ENCODE measurements at regions not wholly inside any gene's neighbourhood (a gene's known extent, or its start where the extent isn't known, plus 50 kb on each side); places are given as distances from the start of the nearest gene placed in this dataset.
"Not testable (repeated sequence)": the region's sequence is repeated elsewhere in the genome, so short reads cannot be mapped to it uniquely, and the experiment has no call there.

- H3K9me3 ChIP-seq (ENCODE audit: control insufficient read depth in 1 of 2, low read length in 2 of 2) = no peaks in the 10 kb centered on the region
- no peak overlapping the region for H3K27ac ChIP-seq (ENCODE audit: low read length)
- H3K27me3 ChIP-seq (ENCODE audit: low read depth, low read length) = no peaks in the 10 kb centered on the region
- H3K36me3 ChIP-seq (ENCODE audit: control insufficient read depth in 1 of 2, insufficient read depth in 2 of 2, low read length in 2 of 2) = no peaks in the 10 kb centered on the region
- no peaks in the 10 kb centered on the region for H3K4me1 ChIP-seq (ENCODE audit: control insufficient read depth in 1 of 2, insufficient read depth in 2 of 2, low read length in 2 of 2)
- no peak overlapping the region for H3K4me3 ChIP-seq (ENCODE audit: low read depth in 1 of 2, low read length in 2 of 2)
Measured at GRCh38 chr14:84087986-84088531, 1441.9 kb upstream of the FLRT2 start.

GRCh38 chr14:84090837-84091236 lies 1439.1 kb upstream of the FLRT2 start:
- no peaks in the 10 kb centered on the region for H3K9me3 ChIP-seq (ENCODE audit: control insufficient read depth in 1 of 2, low read length in 2 of 2)
- H3K4me1 ChIP-seq (ENCODE audit: control insufficient read depth in 1 of 2, insufficient read depth in 2 of 2, low read length in 2 of 2) = no peaks in the 10 kb centered on the region
- no peak overlapping the region for H3K27ac ChIP-seq (ENCODE audit: low read length)
- H3K4me3 ChIP-seq (ENCODE audit: low read depth in 1 of 2, low read length in 2 of 2) = no peak overlapping the region
- no peaks in the 10 kb centered on the region for H3K27me3 ChIP-seq (ENCODE audit: low read depth, low read length)
- no peaks in the 10 kb centered on the region for H3K36me3 ChIP-seq (ENCODE audit: control insufficient read depth in 1 of 2, insufficient read depth in 2 of 2, low read length in 2 of 2)

- no peaks in the 10 kb centered on the region for H3K36me3 ChIP-seq (ENCODE audit: control insufficient read depth in 1 of 2, insufficient read depth in 2 of 2, low read length in 2 of 2)
- H3K9me3 ChIP-seq (ENCODE audit: control insufficient read depth in 1 of 2, low read length in 2 of 2) = no peaks in the 10 kb centered on the region
- H3K4me3 ChIP-seq (ENCODE audit: low read depth in 1 of 2, low read length in 2 of 2) = no peak overlapping the region
- no peak overlapping the region for H3K27ac ChIP-seq (ENCODE audit: low read length)
- no peaks in the 10 kb centered on the region for H3K27me3 ChIP-seq (ENCODE audit: low read depth, low read length)
- H3K4me1 ChIP-seq (ENCODE audit: control insufficient read depth in 1 of 2, insufficient read depth in 2 of 2, low read length in 2 of 2) = no peaks in the 10 kb centered on the region
Measured at GRCh38 chr14:84095681-84096080, 1434.3 kb upstream of the FLRT2 start.

- Histone ChIP-seq H3K27ac (ENCODE audit: low read length) (no peak overlapping the region), H3K4me1 (ENCODE audit: control insufficient read depth in 1 of 2, insufficient read depth in 2 of 2, low read length in 2 of 2) (no peaks in the 10 kb centered on the region), H3K9me3 (ENCODE audit: control insufficient read depth in 1 of 2, low read length in 2 of 2) (no peaks in the 10 kb centered on the region), H3K27me3 (ENCODE audit: low read depth, low read length) (no peaks in the 10 kb centered on the region), H3K4me3 (ENCODE audit: low read depth in 1 of 2, low read length in 2 of 2) (no peak overlapping the region), H3K36me3 (ENCODE audit: control insufficient read depth in 1 of 2, insufficient read depth in 2 of 2, low read length in 2 of 2) (no peaks in the 10 kb centered on the region)
Measured at GRCh38 chr14:84098261-84098660, 1431.7 kb upstream of the FLRT2 start.

GRCh38 chr14:84099560-84099959 lies 1430.4 kb upstream of the FLRT2 start:
- not testable (repeated sequence) for H3K4me1 ChIP-seq (ENCODE audit: control insufficient read depth in 1 of 2, insufficient read depth in 2 of 2, low read length in 2 of 2); H3K4me3 ChIP-seq (ENCODE audit: low read depth in 1 of 2, low read length in 2 of 2); H3K9me3 ChIP-seq (ENCODE audit: control insufficient read depth in 1 of 2, low read length in 2 of 2); H3K27me3 ChIP-seq (ENCODE audit: low read depth, low read length); H3K36me3 ChIP-seq (ENCODE audit: control insufficient read depth in 1 of 2, insufficient read depth in 2 of 2, low read length in 2 of 2); H3K27ac ChIP-seq (ENCODE audit: low read length)

GRCh38 chr14:84107835-84108343 lies 1422.1 kb upstream of the FLRT2 start:
- H3K9me3 ChIP-seq (ENCODE audit: control insufficient read depth in 1 of 2, low read length in 2 of 2) = no peaks in the 10 kb centered on the region
- no peak overlapping the region for H3K27ac ChIP-seq (ENCODE audit: low read length)
- H3K27me3 ChIP-seq (ENCODE audit: low read depth, low read length) = no peaks in the 10 kb centered on the region
- no peaks in the 10 kb centered on the region for H3K4me1 ChIP-seq (ENCODE audit: control insufficient read depth in 1 of 2, insufficient read depth in 2 of 2, low read length in 2 of 2)
- H3K36me3 ChIP-seq (ENCODE audit: control insufficient read depth in 1 of 2, insufficient read depth in 2 of 2, low read length in 2 of 2) = no peaks in the 10 kb centered on the region
- H3K4me3 ChIP-seq (ENCODE audit: low read depth in 1 of 2, low read length in 2 of 2) = no peak overlapping the region

GRCh38 chr14:84108746-84109457 lies 1421.0 kb upstream of the FLRT2 start:
- Histone ChIP-seq H3K36me3 (ENCODE audit: control insufficient read depth in 1 of 2, insufficient read depth in 2 of 2, low read length in 2 of 2) (no peaks in the 10 kb centered on the region), H3K9me3 (ENCODE audit: control insufficient read depth in 1 of 2, low read length in 2 of 2) (no peaks in the 10 kb centered on the region), H3K4me1 (ENCODE audit: control insufficient read depth in 1 of 2, insufficient read depth in 2 of 2, low read length in 2 of 2) (no peaks in the 10 kb centered on the region), H3K27me3 (ENCODE audit: low read depth, low read length) (no peaks in the 10 kb centered on the region), H3K27ac (ENCODE audit: low read length) (no peak overlapping the region), H3K4me3 (ENCODE audit: low read depth in 1 of 2, low read length in 2 of 2) (no peak overlapping the region)

GRCh38 chr14:84112589-84112988 lies 1417.4 kb upstream of the FLRT2 start:
- Histone ChIP-seq H3K27ac (ENCODE audit: low read length) (no peak overlapping the region), H3K27me3 (ENCODE audit: low read depth, low read length) (no peaks in the 10 kb centered on the region), H3K36me3 (ENCODE audit: control insufficient read depth in 1 of 2, insufficient read depth in 2 of 2, low read length in 2 of 2) (no peaks in the 10 kb centered on the region), H3K4me1 (ENCODE audit: control insufficient read depth in 1 of 2, insufficient read depth in 2 of 2, low read length in 2 of 2) (no peaks in the 10 kb centered on the region), H3K9me3 (ENCODE audit: control insufficient read depth in 1 of 2, low read length in 2 of 2) (peaks cover 0 to 2% of the 10 kb centered on the region in 2 donors), H3K4me3 (ENCODE audit: low read depth in 1 of 2, low read length in 2 of 2) (no peak overlapping the region)

- Histone ChIP-seq H3K9me3 (ENCODE audit: control insufficient read depth in 1 of 2, low read length in 2 of 2) (no peaks in the 10 kb centered on the region), H3K4me1 (ENCODE audit: control insufficient read depth in 1 of 2, insufficient read depth in 2 of 2, low read length in 2 of 2) (no peaks in the 10 kb centered on the region), H3K27ac (ENCODE audit: low read length) (no peak overlapping the region), H3K36me3 (ENCODE audit: control insufficient read depth in 1 of 2, insufficient read depth in 2 of 2, low read length in 2 of 2) (no peaks in the 10 kb centered on the region), H3K27me3 (ENCODE audit: low read depth, low read length) (no peaks in the 10 kb centered on the region), H3K4me3 (ENCODE audit: low read depth in 1 of 2, low read length in 2 of 2) (no peak overlapping the region)
Measured at GRCh38 chr14:84125676-84126075, 1404.3 kb upstream of the FLRT2 start.

GRCh38 chr14:84127495-84127894 lies 1402.4 kb upstream of the FLRT2 start:
- H3K27me3 ChIP-seq (ENCODE audit: low read depth, low read length) = no peaks in the 10 kb centered on the region
- no peaks in the 10 kb centered on the region for H3K4me1 ChIP-seq (ENCODE audit: control insufficient read depth in 1 of 2, insufficient read depth in 2 of 2, low read length in 2 of 2)
- no peaks in the 10 kb centered on the region for H3K36me3 ChIP-seq (ENCODE audit: control insufficient read depth in 1 of 2, insufficient read depth in 2 of 2, low read length in 2 of 2)
- H3K27ac ChIP-seq (ENCODE audit: low read length) = no peak overlapping the region
- H3K4me3 ChIP-seq (ENCODE audit: low read depth in 1 of 2, low read length in 2 of 2) = no peak overlapping the region
- H3K9me3 ChIP-seq (ENCODE audit: control insufficient read depth in 1 of 2, low read length in 2 of 2) = no peaks in the 10 kb centered on the region

- Histone ChIP-seq H3K4me3 (ENCODE audit: low read depth in 1 of 2, low read length in 2 of 2) (no peak overlapping the region), H3K9me3 (ENCODE audit: control insufficient read depth in 1 of 2, low read length in 2 of 2) (no peaks in the 10 kb centered on the region), H3K27ac (ENCODE audit: low read length) (no peak overlapping the region), H3K36me3 (ENCODE audit: control insufficient read depth in 1 of 2, insufficient read depth in 2 of 2, low read length in 2 of 2) (no peaks in the 10 kb centered on the region), H3K4me1 (ENCODE audit: control insufficient read depth in 1 of 2, insufficient read depth in 2 of 2, low read length in 2 of 2) (no peaks in the 10 kb centered on the region), H3K27me3 (ENCODE audit: low read depth, low read length) (no peaks in the 10 kb centered on the region)
Measured at GRCh38 chr14:84128050-84128449, 1401.9 kb upstream of the FLRT2 start.

- no peak overlapping the region for H3K27ac ChIP-seq (ENCODE audit: low read length)
- no peaks in the 10 kb centered on the region for H3K27me3 ChIP-seq (ENCODE audit: low read depth, low read length)
- no peak overlapping the region for H3K4me3 ChIP-seq (ENCODE audit: low read depth in 1 of 2, low read length in 2 of 2)
- no peaks in the 10 kb centered on the region for H3K9me3 ChIP-seq (ENCODE audit: control insufficient read depth in 1 of 2, low read length in 2 of 2)
- no peaks in the 10 kb centered on the region for H3K4me1 ChIP-seq (ENCODE audit: control insufficient read depth in 1 of 2, insufficient read depth in 2 of 2, low read length in 2 of 2)
- no peaks in the 10 kb centered on the region for H3K36me3 ChIP-seq (ENCODE audit: control insufficient read depth in 1 of 2, insufficient read depth in 2 of 2, low read length in 2 of 2)
Measured at GRCh38 chr14:84129007-84129406, 1400.9 kb upstream of the FLRT2 start.
